ENCODE measurements at regions not wholly inside any gene's neighbourhood (a gene's known extent, or its start where the extent isn't known, plus 50 kb on each side); places are given as distances from the start of the nearest gene placed in this dataset.

GRCh38 chr14:100638211-100638855 lies 51.1 kb upstream of the BEGAIN start:
- intact Hi-C loops (cut with DNase I): no loop called here
- DNase-seq (ENCODE audit: low spot score) (no peak), ATAC-seq (no peak)

GRCh38 chr14:100639280-100639679 lies 52.1 kb upstream of the BEGAIN start:
- intact Hi-C loops (cut with DNase I): no loop called here
- ATAC-seq (no peak), DNase-seq (ENCODE audit: low spot score) (no peak)

- intact Hi-C loops (cut with DNase I): loop anchor here (10.0 kb wide), 1 partner anchor 106 kb away; no protein-coding TSS in a partner anchor
- DNase-seq (ENCODE audit: low spot score) (no peak), ATAC-seq (no peak)
These were observed 53.5 kb upstream of the BEGAIN start for GRCh38 chr14:100640471-100641273.

- ATAC-seq (no peak), DNase-seq (ENCODE audit: low spot score) (no peak)
- intact Hi-C loops (cut with DNase I): loop anchor here (10.0 kb wide), 1 partner anchor 107 kb away; no protein-coding TSS in a partner anchor
These were observed 54.1 kb upstream of the BEGAIN start for GRCh38 chr14:100641274-100641860.

- ATAC-seq (no peak), DNase-seq (ENCODE audit: low spot score) (no peak)
- intact Hi-C loops (cut with DNase I): loop anchor here (10.0 kb wide), 1 partner anchor 109 kb away; no protein-coding TSS in a partner anchor
These were observed 56.2 kb upstream of the BEGAIN start for GRCh38 chr14:100643426-100643825.

- intact Hi-C loops (cut with DNase I): loop anchor here (10.0 kb wide), 1 partner anchor 110 kb away; no protein-coding TSS in a partner anchor
- ATAC-seq: no peak
- DNase-seq (ENCODE audit: low spot score): no peak
These were observed 57.2 kb upstream of the BEGAIN start for GRCh38 chr14:100644383-100644782.

GRCh38 chr14:100644784-100645183 lies 57.6 kb upstream of the BEGAIN start:
- intact Hi-C loops (cut with DNase I): loop anchor here (10.0 kb wide), 1 partner anchor 110 kb away; no protein-coding TSS in a partner anchor
- ATAC-seq (no peak), DNase-seq (ENCODE audit: low spot score) (no peak)

- peak; percentile 93 for ATAC-seq
- intact Hi-C loops (cut with DNase I): loop anchor here (10.0 kb wide), 1 partner anchor 111 kb away; no protein-coding TSS in a partner anchor
These were observed 58.2 kb upstream of the BEGAIN start for GRCh38 chr14:100645196-100645981.

GRCh38 chr14:100645982-100646314 lies 58.7 kb upstream of the BEGAIN start:
- DNase-seq (ENCODE audit: low spot score) (no peak), ATAC-seq (no peak)
- intact Hi-C loops (cut with DNase I): loop anchor here (10.0 kb wide), 1 partner anchor 111 kb away; no protein-coding TSS in a partner anchor

More at GRCh38 chr14:100645196-100645981, 58.2 kb upstream of the BEGAIN start:
- peak; percentile 95 for DNase-seq (ENCODE audit: low spot score)

- ATAC-seq (no peak), DNase-seq (ENCODE audit: low spot score) (no peak)
- intact Hi-C loops (cut with DNase I): loop anchor here (10.0 kb wide), 1 partner anchor 114 kb away; no protein-coding TSS in a partner anchor
These were observed 61.4 kb upstream of the BEGAIN start for GRCh38 chr14:100648474-100649172.

- ATAC-seq (no peak), DNase-seq (ENCODE audit: low spot score) (no peak)
- intact Hi-C loops (cut with DNase I): loop anchor here (10.0 kb wide), 1 partner anchor 114 kb away; no protein-coding TSS in a partner anchor
These were observed 61.9 kb upstream of the BEGAIN start for GRCh38 chr14:100649173-100649519.

- no peak for ATAC-seq
- intact Hi-C loops (cut with DNase I): loop anchor here (1.0 to 5.0 kb wide), 2 partner anchors 46 to 270 kb away; no protein-coding TSS in a partner anchor
These were observed 64.8 kb upstream of the BEGAIN start for GRCh38 chr14:100651999-100652508.

GRCh38 chr14:100652744-100653143 lies 65.5 kb upstream of the BEGAIN start:
- intact Hi-C loops (cut with DNase I): loop anchor here (5.0 kb wide), 1 partner anchor 270 kb away; no protein-coding TSS in a partner anchor
- DNase-seq (ENCODE audit: low spot score) (no peak), ATAC-seq (no peak)

More at GRCh38 chr14:100651999-100652508, 64.8 kb upstream of the BEGAIN start:
- DNase-seq (ENCODE audit: low spot score): no peak

- DNase-seq (ENCODE audit: low spot score) (no peak), ATAC-seq (no peak)
- intact Hi-C loops (cut with DNase I): loop anchor here (5.0 kb wide), 1 partner anchor 271 kb away; no protein-coding TSS in a partner anchor
These were observed 66.2 kb upstream of the BEGAIN start for GRCh38 chr14:100653409-100653808.

GRCh38 chr14:100654025-100654813 lies 67.0 kb upstream of the BEGAIN start:
- DNase-seq (ENCODE audit: low spot score) (no peak), ATAC-seq (no peak)
- intact Hi-C loops (cut with DNase I): loop anchor here (5.0 kb wide), 1 partner anchor 272 kb away; no protein-coding TSS in a partner anchor

GRCh38 chr14:100654814-100655740 lies 67.9 kb upstream of the BEGAIN start:
- intact Hi-C loops (cut with DNase I): loop anchor here (5.0 kb wide), 1 partner anchor 273 kb away; no protein-coding TSS in a partner anchor
- DNase-seq (ENCODE audit: low spot score) (no peak), ATAC-seq (peak; percentile 43)

Measured in sciatic nerve (tissue), 2 donors.